ENCODE measurements at regions not wholly inside any gene's neighbourhood (a gene's known extent, or its start where the extent isn't known, plus 50 kb on each side); places are given as distances from the start of the nearest gene placed in this dataset.

GRCh38 chr7:106486331-106486730 lies 174.6 kb downstream of the CCDC71L start:
- no peaks in the 10 kb centered on the region for H3K4me1 ChIP-seq (ENCODE audit: control insufficient read depth, insufficient read depth, low read length)
- no peaks in the 10 kb centered on the region for H3K27me3 ChIP-seq (ENCODE audit: control insufficient read depth, insufficient read depth, low read length, poor library complexity, severe bottlenecking)
- no peak overlapping the region for H3K4me3 ChIP-seq (ENCODE audit: insufficient read depth, low read depth, low read length)
- 90 to 94% methylated on average over 3 of the region's 3 CpGs for WGBS, 2 experiments
- H3K36me3 ChIP-seq (ENCODE audit: control insufficient read depth, insufficient read depth, low read length): no peaks in the 10 kb centered on the region
- H3K27ac ChIP-seq (ENCODE audit: insufficient read depth, low read depth, low read length, poor library complexity, severe bottlenecking): no peak overlapping the region
- H3K9me3 ChIP-seq (ENCODE audit: control insufficient read depth, low read length): no peaks in the 10 kb centered on the region

DNA sequence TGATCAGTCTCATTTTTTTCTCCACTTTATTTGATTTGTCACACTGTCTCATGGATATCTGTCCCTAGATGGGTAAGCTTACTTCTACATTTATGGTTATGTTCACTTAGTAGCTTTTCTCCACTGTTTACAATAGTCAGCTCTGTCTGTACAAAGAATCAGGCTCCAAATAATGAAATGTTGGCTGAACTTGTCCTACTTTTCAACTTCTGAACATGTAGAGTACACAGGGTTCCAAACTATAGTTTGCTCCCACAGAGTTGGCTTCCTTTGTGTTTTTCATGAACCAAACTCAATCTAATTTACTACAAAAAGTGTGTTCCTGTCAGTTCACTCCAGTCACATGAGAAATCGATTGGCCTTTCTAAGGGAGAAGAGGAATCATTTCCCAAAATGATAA lies 175.0 kb downstream of the CCDC71L start:
- Histone ChIP-seq H3K4me3 (ENCODE audit: insufficient read depth, low read depth, low read length) (no peak overlapping the region), H3K36me3 (ENCODE audit: control insufficient read depth, insufficient read depth, low read length) (no peaks in the 10 kb centered on the region), H3K4me1 (ENCODE audit: control insufficient read depth, insufficient read depth, low read length) (no peaks in the 10 kb centered on the region), H3K27ac (ENCODE audit: insufficient read depth, low read depth, low read length, poor library complexity, severe bottlenecking) (no peak overlapping the region), H3K27me3 (ENCODE audit: control insufficient read depth, insufficient read depth, low read length, poor library complexity, severe bottlenecking) (no peaks in the 10 kb centered on the region), H3K9me3 (ENCODE audit: control insufficient read depth, low read length) (no peaks in the 10 kb centered on the region)
- 100% methylated on average over 1 of the region's 1 CpG for WGBS, 2 experiments

GRCh38 chr7:106485031-106485551 lies 175.9 kb downstream of the CCDC71L start:
- 95 to 98% methylated on average over 1 of the region's 1 CpG for WGBS, 2 experiments
- Histone ChIP-seq H3K4me1 (ENCODE audit: control insufficient read depth, insufficient read depth, low read length) (no peaks in the 10 kb centered on the region), H3K36me3 (ENCODE audit: control insufficient read depth, insufficient read depth, low read length) (no peaks in the 10 kb centered on the region), H3K9me3 (ENCODE audit: control insufficient read depth, low read length) (no peaks in the 10 kb centered on the region), H3K4me3 (ENCODE audit: insufficient read depth, low read depth, low read length) (no peak overlapping the region), H3K27me3 (ENCODE audit: control insufficient read depth, insufficient read depth, low read length, poor library complexity, severe bottlenecking) (no peaks in the 10 kb centered on the region), H3K27ac (ENCODE audit: insufficient read depth, low read depth, low read length, poor library complexity, severe bottlenecking) (no peak overlapping the region)

GRCh38 chr7:106484562-106484961 lies 176.4 kb downstream of the CCDC71L start:
- Histone ChIP-seq H3K27me3 (ENCODE audit: control insufficient read depth, insufficient read depth, low read length, poor library complexity, severe bottlenecking) (no peaks in the 10 kb centered on the region), H3K27ac (ENCODE audit: insufficient read depth, low read depth, low read length, poor library complexity, severe bottlenecking) (no peak overlapping the region), H3K36me3 (ENCODE audit: control insufficient read depth, insufficient read depth, low read length) (no peaks in the 10 kb centered on the region), H3K4me3 (ENCODE audit: insufficient read depth, low read depth, low read length) (no peak overlapping the region), H3K4me1 (ENCODE audit: control insufficient read depth, insufficient read depth, low read length) (no peaks in the 10 kb centered on the region), H3K9me3 (ENCODE audit: control insufficient read depth, low read length) (no peaks in the 10 kb centered on the region)
- WGBS, 2 experiments: 80% methylated on average over 1 of the region's 1 CpG; no CpG with 5 or more reads in 1 of the 2 experiments

GRCh38 chr7:106482091-106482490 lies 178.9 kb downstream of the CCDC71L start:
- no peaks in the 10 kb centered on the region for H3K36me3 ChIP-seq (ENCODE audit: control insufficient read depth, insufficient read depth, low read length)
- H3K4me1 ChIP-seq (ENCODE audit: control insufficient read depth, insufficient read depth, low read length): no peaks in the 10 kb centered on the region
- H3K27me3 ChIP-seq (ENCODE audit: control insufficient read depth, insufficient read depth, low read length, poor library complexity, severe bottlenecking): no peaks in the 10 kb centered on the region
- no peak overlapping the region for H3K27ac ChIP-seq (ENCODE audit: insufficient read depth, low read depth, low read length, poor library complexity, severe bottlenecking)
- 75 to 83% methylated on average over 4 of the region's 4 CpGs for WGBS, 2 experiments
- H3K4me3 ChIP-seq (ENCODE audit: insufficient read depth, low read depth, low read length): no peak overlapping the region
- no peaks in the 10 kb centered on the region for H3K9me3 ChIP-seq (ENCODE audit: control insufficient read depth, low read length)

GRCh38 chr7:106480616-106481031 lies 180.3 kb downstream of the CCDC71L start:
- H3K27ac ChIP-seq (ENCODE audit: insufficient read depth, low read depth, low read length, poor library complexity, severe bottlenecking): no peak overlapping the region
- no peak overlapping the region for H3K4me3 ChIP-seq (ENCODE audit: insufficient read depth, low read depth, low read length)
- no peaks in the 10 kb centered on the region for H3K27me3 ChIP-seq (ENCODE audit: control insufficient read depth, insufficient read depth, low read length, poor library complexity, severe bottlenecking)
- H3K36me3 ChIP-seq (ENCODE audit: control insufficient read depth, insufficient read depth, low read length): no peaks in the 10 kb centered on the region
- H3K9me3 ChIP-seq (ENCODE audit: control insufficient read depth, low read length): no peaks in the 10 kb centered on the region
- no peaks in the 10 kb centered on the region for H3K4me1 ChIP-seq (ENCODE audit: control insufficient read depth, insufficient read depth, low read length)
- 89 to 93% methylated on average over 2 to 3 of the region's 3 CpGs for WGBS, 2 experiments

- H3K36me3 ChIP-seq (ENCODE audit: control insufficient read depth, insufficient read depth, low read length): no peaks in the 10 kb centered on the region
- no peak overlapping the region for H3K27ac ChIP-seq (ENCODE audit: insufficient read depth, low read depth, low read length, poor library complexity, severe bottlenecking)
- WGBS, 2 experiments: 50 to 90% methylated on average over 1 of the region's 1 CpG
- no peaks in the 10 kb centered on the region for H3K27me3 ChIP-seq (ENCODE audit: control insufficient read depth, insufficient read depth, low read length, poor library complexity, severe bottlenecking)
- H3K9me3 ChIP-seq (ENCODE audit: control insufficient read depth, low read length): no peaks in the 10 kb centered on the region
- no peaks in the 10 kb centered on the region for H3K4me1 ChIP-seq (ENCODE audit: control insufficient read depth, insufficient read depth, low read length)
- H3K4me3 ChIP-seq (ENCODE audit: insufficient read depth, low read depth, low read length): no peak overlapping the region
These were observed 180.8 kb downstream of the CCDC71L start for GRCh38 chr7:106480161-106480579.

DNA sequence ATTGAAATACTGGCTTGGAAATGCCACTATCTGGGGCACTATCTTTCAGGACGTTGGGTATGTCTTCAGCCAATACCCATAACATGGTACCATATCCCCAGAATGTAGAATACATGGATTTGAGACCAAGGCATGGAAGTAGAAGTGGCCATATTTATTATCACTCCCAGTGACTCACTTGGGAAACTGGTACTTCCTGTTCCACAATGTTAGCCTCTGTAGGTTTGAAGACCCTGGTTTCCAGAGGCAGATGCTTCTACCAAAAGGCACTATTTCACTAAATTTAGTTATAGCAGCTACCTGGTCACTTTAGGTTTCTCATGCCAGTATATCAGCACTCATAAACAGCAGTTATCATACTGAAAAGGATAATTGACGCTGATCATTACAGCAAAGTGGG lies 184.2 kb downstream of the CCDC71L start:
- Histone ChIP-seq H3K27me3 (ENCODE audit: control insufficient read depth, insufficient read depth, low read length, poor library complexity, severe bottlenecking) (no peaks in the 10 kb centered on the region), H3K4me3 (ENCODE audit: insufficient read depth, low read depth, low read length) (no peak overlapping the region), H3K27ac (ENCODE audit: insufficient read depth, low read depth, low read length, poor library complexity, severe bottlenecking) (no peak overlapping the region), H3K4me1 (ENCODE audit: control insufficient read depth, insufficient read depth, low read length) (no peaks in the 10 kb centered on the region), H3K36me3 (ENCODE audit: control insufficient read depth, insufficient read depth, low read length) (no peaks in the 10 kb centered on the region), H3K9me3 (ENCODE audit: control insufficient read depth, low read length) (no peaks in the 10 kb centered on the region)
- 90 to 100% methylated on average over 2 of the region's 2 CpGs for WGBS, 2 experiments

DNA sequence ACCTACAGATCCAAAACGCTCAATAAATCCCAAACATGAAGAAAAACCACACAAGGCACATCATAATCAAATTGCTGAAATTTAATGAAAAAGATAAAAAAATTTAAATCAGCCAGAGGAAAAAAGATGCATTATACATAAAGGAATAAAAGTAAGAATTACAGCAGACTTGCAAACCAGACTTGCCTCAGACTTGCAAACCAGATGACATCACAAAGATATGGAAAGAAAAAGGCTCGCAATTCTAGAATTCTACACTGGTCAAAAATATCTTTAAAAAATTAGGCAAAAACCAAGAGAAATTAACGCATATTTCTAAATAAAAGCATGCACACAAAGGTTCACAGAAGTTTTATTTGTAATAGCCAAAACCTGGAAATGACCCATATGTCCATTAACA lies 188.0 kb upstream of the NAMPT start:
- Histone ChIP-seq H3K36me3 (ENCODE audit: control insufficient read depth, insufficient read depth, low read length) (no peaks in the 10 kb centered on the region), H3K9me3 (ENCODE audit: control insufficient read depth, low read length) (no peaks in the 10 kb centered on the region), H3K4me3 (ENCODE audit: insufficient read depth, low read depth, low read length) (no peak overlapping the region), H3K27ac (ENCODE audit: insufficient read depth, low read depth, low read length, poor library complexity, severe bottlenecking) (no peak overlapping the region), H3K4me1 (ENCODE audit: control insufficient read depth, insufficient read depth, low read length) (no peaks in the 10 kb centered on the region), H3K27me3 (ENCODE audit: control insufficient read depth, insufficient read depth, low read length, poor library complexity, severe bottlenecking) (no peaks in the 10 kb centered on the region)
- 98 to 100% methylated on average over 2 of the region's 3 CpGs for WGBS, 2 experiments

GRCh38 chr7:106471686-106472440 lies 187.1 kb upstream of the NAMPT start:
- 83 to 91% methylated on average over 3 to 6 of the region's 8 CpGs for WGBS, 2 experiments
- no peak overlapping the region for H3K4me3 ChIP-seq (ENCODE audit: insufficient read depth, low read depth, low read length)
- no peaks in the 10 kb centered on the region for H3K36me3 ChIP-seq (ENCODE audit: control insufficient read depth, insufficient read depth, low read length)
- H3K27ac ChIP-seq (ENCODE audit: insufficient read depth, low read depth, low read length, poor library complexity, severe bottlenecking): no peak overlapping the region
- no peaks in the 10 kb centered on the region for H3K27me3 ChIP-seq (ENCODE audit: control insufficient read depth, insufficient read depth, low read length, poor library complexity, severe bottlenecking)
- no peaks in the 10 kb centered on the region for H3K4me1 ChIP-seq (ENCODE audit: control insufficient read depth, insufficient read depth, low read length)
- H3K9me3 ChIP-seq (ENCODE audit: control insufficient read depth, low read length): no peaks in the 10 kb centered on the region
